Naive thymus-derived CD4-positive, alpha-beta T cell (primary cell): ENCODE measurements at regions not wholly inside any gene's neighbourhood (a gene's known extent, or its start where the extent isn't known, plus 50 kb on each side); places are given as distances from the start of the nearest gene placed in this dataset.

Experiments
- ATAC-seq: fragments of 150-1000 bp; cut with Tn5 transposase; 2 replicates; pipeline ENCODE4 v1.10.0; 2021; ENCODE audit warnings: mild to moderate bottlenecking, moderate library complexity
- CTCF ChIA-PET: fragments of 350-600 bp; sonication (Branson Sonifier 250); formaldehyde crosslinking; loops from one replicate; lab custom pipeline; 2021; ENCODE audit warnings: antibody characterized with exemption; lab: Charles Lee
- POLR2A ChIA-PET: fragments of 350-600 bp; sonication (Branson Sonifier 250); formaldehyde crosslinking; loops from one replicate; lab custom pipeline; 2021; ENCODE audit warnings: antibody characterized with exemption, inconsistent platforms; lab: Charles Lee
- DNase-seq, 9 donors: peaks; one replicate each; pipeline versions ENCODE4 v3.0.0 to v3.0.0-alpha.2; 2020 to 2022; ENCODE audit warnings: mixed read lengths in 1 of 9
- H3K27ac ChIP-seq: one replicate; pipeline ENCODE4 v1.7.0; 2013; ENCODE audit warnings: mild to moderate bottlenecking, low read depth, low read length, moderate library complexity
- H3K27me3 ChIP-seq, 2 donors: one replicate each; pipeline ENCODE4 v1.7.0; 2013; ENCODE audit warnings: low read length in 2 of 2, mild to moderate bottlenecking in 2 of 2, moderate library complexity in 2 of 2; ENCODE audit not compliant: control insufficient read depth in 2 of 2, insufficient read depth in 2 of 2
- H3K36me3 ChIP-seq, 3 experiments: 1 replicate in 2 of 3; 2 replicates in 1 of 3; pipeline ENCODE4 v1.7.0; 2013; ENCODE audit warnings: low read length in 3 of 3, mild to moderate bottlenecking in 3 of 3, moderate library complexity in 1 of 3; ENCODE audit not compliant: insufficient read depth in 3 of 3, control insufficient read depth in 2 of 3
- H3K4me1 ChIP-seq, 2 donors: one replicate each; pipeline ENCODE4 v1.7.0; 2013; ENCODE audit warnings: low read length in 2 of 2, mild to moderate bottlenecking in 2 of 2, moderate library complexity in 1 of 2; ENCODE audit not compliant: control insufficient read depth in 2 of 2, insufficient read depth in 2 of 2
- H3K4me3 ChIP-seq: 2 replicates; pipeline ENCODE4 v1.7.0; 2013; ENCODE audit warnings: mild to moderate bottlenecking, low read length
- H3K9me3 ChIP-seq, 3 experiments: 1 replicate in 2 of 3; 2 replicates in 1 of 3; pipeline ENCODE4 v1.7.0; 2013; ENCODE audit warnings: low read length in 3 of 3; ENCODE audit not compliant: control insufficient read depth in 2 of 3
- H3K27ac Mint-ChIP-seq, 9 donors: one replicate each; pipeline ENCODE4 v1.8.0; 2020 to 2022; ENCODE audit warnings: mixed read lengths in 9 of 9, mild to moderate bottlenecking in 8 of 9, moderate library complexity in 5 of 9, inconsistent platforms in 2 of 9
- H3K27me3 Mint-ChIP-seq, 5 donors: one replicate each; pipeline ENCODE4 v1.8.0; 2021 to 2022; ENCODE audit warnings: mixed read lengths in 5 of 5, mild to moderate bottlenecking in 1 of 5
- H3K36me3 Mint-ChIP-seq, 5 donors: one replicate each; pipeline ENCODE4 v1.8.0; 2020 to 2022; ENCODE audit warnings: mixed read lengths in 5 of 5, mild to moderate bottlenecking in 3 of 5, inconsistent platforms in 1 of 5
- H3K4me1 Mint-ChIP-seq, 7 donors: one replicate each; pipeline ENCODE4 v1.8.0; 2020 to 2022; ENCODE audit warnings: mixed read lengths in 7 of 7, mild to moderate bottlenecking in 3 of 7, inconsistent platforms in 1 of 7
- H3K4me3 Mint-ChIP-seq, 10 donors: one replicate each; pipeline ENCODE4 v1.8.0; 2020 to 2022; ENCODE audit warnings: mild to moderate bottlenecking in 10 of 10, mixed read lengths in 10 of 10, moderate library complexity in 6 of 10, inconsistent platforms in 2 of 10
- H3K9me3 Mint-ChIP-seq, 11 donors: one replicate each; pipeline ENCODE4 v1.8.0; 2020 to 2022; ENCODE audit warnings: mixed read lengths in 11 of 11, mild to moderate bottlenecking in 4 of 11, inconsistent platforms in 1 of 11, moderate library complexity in 1 of 11
- intact Hi-C, 2 donors: fragments of 100-400 bp; cut with micrococcal nuclease; formaldehyde crosslinking; loops; one replicate each; pipeline ENCODE4 v1.15.1; 2023

DNA sequence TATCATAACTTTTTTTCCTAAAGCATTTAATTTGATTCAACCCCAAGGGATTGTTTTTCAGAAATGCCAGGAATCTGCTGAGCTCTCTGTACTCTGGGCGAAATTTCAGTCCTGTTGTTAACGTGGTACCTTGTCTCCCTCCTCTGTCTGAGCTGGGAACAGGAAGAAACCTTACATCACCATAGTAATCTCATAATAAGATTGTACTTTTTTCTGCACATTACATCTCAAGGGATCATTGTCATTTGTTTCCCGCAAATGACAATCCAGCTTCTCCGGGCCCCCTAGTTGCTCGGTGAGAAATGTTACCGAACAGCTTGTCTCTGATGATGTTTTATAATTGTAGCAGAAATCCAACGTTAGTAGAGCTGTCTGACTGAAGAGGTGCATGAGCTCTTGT, 152.7 kb upstream of the ERCC4 start:
- H3K4me3 Mint-ChIP-seq, result no peak overlapping the region
- CTCF ChIA-PET, result no interaction called here
- no peaks in the 10 kb centered on the region for H3K4me1 Mint-ChIP-seq
- no peak overlapping the region for H3K27ac ChIP-seq
- no peaks in the 10 kb centered on the region for H3K4me1 ChIP-seq
- H3K27ac Mint-ChIP-seq, result no peak overlapping the region
- intact Hi-C loops, result no loop called here
- no peak overlapping the region for H3K4me3 ChIP-seq
- H3K27me3 Mint-ChIP-seq, result peaks cover 0 to 22% (median 5%) of the 10 kb centered on the region in 5 donors
- DNase-seq, result no peak
- no peaks in the 10 kb centered on the region for H3K36me3 Mint-ChIP-seq
- no peak for ATAC-seq
- no peaks in the 10 kb centered on the region for H3K27me3 ChIP-seq
- POLR2A ChIA-PET, result no interaction called here
- peaks cover 0 to 9% (median 2%) of the 10 kb centered on the region in 11 donors for H3K9me3 Mint-ChIP-seq
- H3K9me3 ChIP-seq, result no peaks in the 10 kb centered on the region
- no peaks in the 10 kb centered on the region for H3K36me3 ChIP-seq

- no peaks in the 10 kb centered on the region for H3K4me1 Mint-ChIP-seq
- no peak overlapping the region for H3K27ac Mint-ChIP-seq
- H3K27ac ChIP-seq, result no peak overlapping the region
- H3K27me3 ChIP-seq, result no peaks in the 10 kb centered on the region
- DNase-seq (no peak), ATAC-seq (no peak)
- no peak overlapping the region for H3K4me3 Mint-ChIP-seq
- no peaks in the 10 kb centered on the region for H3K36me3 Mint-ChIP-seq
- ChIA-PET POLR2A (no interaction called here), CTCF (no interaction called here)
- H3K36me3 ChIP-seq, result no peaks in the 10 kb centered on the region
- H3K4me1 ChIP-seq, result no peaks in the 10 kb centered on the region
- no peak overlapping the region for H3K4me3 ChIP-seq
- H3K9me3 ChIP-seq, result no peaks in the 10 kb centered on the region
- H3K27me3 Mint-ChIP-seq, result peaks cover 0 to 22% (median 4%) of the 10 kb centered on the region in 5 donors
- intact Hi-C loops, result no loop called here
- H3K9me3 Mint-ChIP-seq, result peaks cover 0 to 13% (median 2%) of the 10 kb centered on the region in 11 donors
These were observed 151.5 kb upstream of the ERCC4 start for GRCh38 chr16:13768471-13768870.

- intact Hi-C loops, result no loop called here
- peaks cover 0 to 18% (median 8%) of the 10 kb centered on the region in 11 donors for H3K9me3 Mint-ChIP-seq
- Histone ChIP-seq H3K4me1 (no peaks in the 10 kb centered on the region), H3K27ac (no peak overlapping the region), H3K9me3 (no peaks in the 10 kb centered on the region), H3K27me3 (no peaks in the 10 kb centered on the region), H3K4me3 (no peak overlapping the region), H3K36me3 (no peaks in the 10 kb centered on the region)
- H3K36me3 Mint-ChIP-seq, result no peaks in the 10 kb centered on the region
- H3K4me1 Mint-ChIP-seq, result no peaks in the 10 kb centered on the region
- peaks cover 0 to 16% (median 4%) of the 10 kb centered on the region in 5 donors for H3K27me3 Mint-ChIP-seq
- H3K27ac Mint-ChIP-seq, result no peak overlapping the region
- no peak overlapping the region for H3K4me3 Mint-ChIP-seq
- ATAC-seq (no peak), DNase-seq (no peak)
- ChIA-PET CTCF (no interaction called here), POLR2A (no interaction called here)
These were observed 149.5 kb upstream of the ERCC4 start for GRCh38 chr16:13770436-13770835.

DNA sequence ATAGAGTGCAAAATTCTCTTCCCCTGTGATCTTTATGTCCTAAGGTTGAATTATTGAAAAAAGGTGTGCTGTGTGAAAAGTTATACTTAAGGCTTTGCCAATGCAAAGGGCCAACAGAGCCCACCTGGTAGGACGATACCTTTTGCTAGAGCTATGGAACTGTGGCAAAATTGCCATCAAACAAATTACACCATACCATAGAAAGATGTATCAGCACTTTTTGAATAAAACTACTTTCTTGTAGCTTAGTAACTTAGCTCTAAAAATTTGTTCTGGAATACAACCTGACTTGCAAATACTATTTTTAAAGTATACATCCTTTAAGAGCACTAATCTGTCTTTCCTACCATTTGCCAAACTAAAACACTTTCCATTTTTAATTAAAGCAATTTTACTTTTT, 147.2 kb upstream of the ERCC4 start:
- Mint-ChIP-seq H3K27me3 (peaks cover 0 to 21% (median 4%) of the 10 kb centered on the region in 5 donors), H3K9me3 (peaks cover 0 to 39% (median 9%) of the 10 kb centered on the region in 11 donors), H3K36me3 (no peaks in the 10 kb centered on the region), H3K27ac (no peak overlapping the region), H3K4me1 (no peaks in the 10 kb centered on the region), H3K4me3 (no peak overlapping the region)
- Histone ChIP-seq H3K36me3 (no peaks in the 10 kb centered on the region), H3K4me1 (no peaks in the 10 kb centered on the region), H3K4me3 (no peak overlapping the region), H3K9me3 (no peaks in the 10 kb centered on the region), H3K27ac (no peak overlapping the region), H3K27me3 (no peaks in the 10 kb centered on the region)
- DNase-seq (no peak), ATAC-seq (no peak)
- intact Hi-C loops, result no loop called here
- CTCF ChIA-PET, result no interaction called here
- POLR2A ChIA-PET, result no interaction called here

DNA sequence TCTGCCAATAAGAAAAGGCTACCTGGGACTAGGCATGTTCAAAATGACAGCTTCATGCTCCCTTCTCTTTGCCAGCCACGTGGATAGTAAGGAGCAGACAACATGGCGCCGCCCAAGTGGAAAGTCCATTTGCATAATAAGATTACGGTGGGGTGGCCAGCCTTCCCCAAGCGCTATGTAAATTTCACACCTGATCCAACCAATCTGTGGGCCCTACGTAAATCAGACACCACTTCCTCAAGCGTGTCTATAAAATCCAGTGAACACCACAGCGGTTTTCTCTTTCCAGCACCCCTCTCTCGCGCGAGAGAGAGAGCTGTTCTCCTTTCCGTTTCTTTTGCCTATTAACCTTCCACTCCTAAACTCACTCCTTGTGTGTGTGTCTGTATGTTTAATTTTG, 140.3 kb upstream of the ERCC4 start:
- H3K27ac Mint-ChIP-seq, result no peak overlapping the region
- DNase-seq (no peak), ATAC-seq (no peak)
- CTCF ChIA-PET, result no interaction called here
- Histone ChIP-seq H3K9me3 (peaks cover 0 to 6% (median 0%) of the 10 kb centered on the region in 3 experiments), H3K4me1 (no peaks in the 10 kb centered on the region), H3K36me3 (no peaks in the 10 kb centered on the region), H3K27ac (no peak overlapping the region), H3K4me3 (no peak overlapping the region), H3K27me3 (no peaks in the 10 kb centered on the region)
- POLR2A ChIA-PET, result no interaction called here
- no peaks in the 10 kb centered on the region for H3K36me3 Mint-ChIP-seq
- H3K27me3 Mint-ChIP-seq, result peaks cover 0 to 24% (median 14%) of the 10 kb centered on the region in 5 donors
- H3K4me1 Mint-ChIP-seq, result no peaks in the 10 kb centered on the region
- H3K4me3 Mint-ChIP-seq, result no peak overlapping the region
- peaks cover 6 to 44% (median 14%) of the 10 kb centered on the region in 11 donors for H3K9me3 Mint-ChIP-seq
- intact Hi-C loops, result no loop called here

- Mint-ChIP-seq H3K36me3 (no peaks in the 10 kb centered on the region), H3K9me3 (peaks cover 6 to 41% (median 10%) of the 10 kb centered on the region in 11 donors), H3K27me3 (peaks cover 0 to 24% (median 14%) of the 10 kb centered on the region in 5 donors), H3K4me1 (no peaks in the 10 kb centered on the region), H3K4me3 (no peak overlapping the region), H3K27ac (no peak overlapping the region)
- H3K4me1 ChIP-seq, result no peaks in the 10 kb centered on the region
- H3K36me3 ChIP-seq, result no peaks in the 10 kb centered on the region
- ChIA-PET POLR2A (no interaction called here), CTCF (interaction anchor here (0.6 kb wide), 1 partner anchor 20 kb away, joined by 3 read pairs; no protein-coding TSS in a partner anchor)
- DNase-seq, result no peak
- H3K4me3 ChIP-seq, result no peak overlapping the region
- H3K9me3 ChIP-seq, result peaks cover 0 to 6% (median 0%) of the 10 kb centered on the region in 3 experiments
- H3K27me3 ChIP-seq, result no peaks in the 10 kb centered on the region
- no peak overlapping the region for H3K27ac ChIP-seq
- ATAC-seq, result no peak
- intact Hi-C loops, result no loop called here
These were observed 139.4 kb upstream of the ERCC4 start for GRCh38 chr16:13780406-13781168.

GRCh38 chr16:13781169-13781564, 138.8 kb upstream of the ERCC4 start:
- intact Hi-C loops, result no loop called here
- ATAC-seq, result no peak
- Histone ChIP-seq H3K4me3 (no peak overlapping the region), H3K9me3 (peaks cover 0 to 6% (median 0%) of the 10 kb centered on the region in 3 experiments), H3K27me3 (no peaks in the 10 kb centered on the region), H3K36me3 (no peaks in the 10 kb centered on the region), H3K27ac (no peak overlapping the region), H3K4me1 (no peaks in the 10 kb centered on the region)
- H3K27ac Mint-ChIP-seq, result no peak overlapping the region
- H3K27me3 Mint-ChIP-seq, result peaks cover 0 to 24% (median 14%) of the 10 kb centered on the region in 5 donors
- ChIA-PET CTCF (interaction anchor here (0.6 kb wide), 1 partner anchor 21 kb away, joined by 3 read pairs; no protein-coding TSS in a partner anchor), POLR2A (no interaction called here)
- no peak for DNase-seq
- no peak overlapping the region for H3K4me3 Mint-ChIP-seq
- H3K4me1 Mint-ChIP-seq, result no peaks in the 10 kb centered on the region
- no peaks in the 10 kb centered on the region for H3K36me3 Mint-ChIP-seq
- peaks cover 1 to 35% (median 8%) of the 10 kb centered on the region in 11 donors for H3K9me3 Mint-ChIP-seq
